ENCODE measurements at regions not wholly inside any gene's neighbourhood (a gene's known extent, or its start where the extent isn't known, plus 50 kb on each side); places are given as distances from the start of the nearest gene placed in this dataset.

GRCh38 chr6:156715839-156716238 lies 61.3 kb upstream of the ARID1B start (continued):
- TF ChIP-seq STAT1 (IDR thresholded peaks at IDR 0.05; ENCODE audit: unreplicated experiment) (no peak), EZH2phosphoT487 (IDR thresholded peaks at IDR 0.05; ENCODE audit: unreplicated experiment) (no peak), ZNF331 (CRISPR knock-in tag; IDR thresholded peaks at IDR 0.05; ENCODE audit: low read depth) (no peak), JUNB (IDR thresholded peaks at IDR 0.05; ENCODE audit: unreplicated experiment) (no peak), ZNF114 (CRISPR knock-in tag; IDR thresholded peaks at IDR 0.05) (no peak), EZH2 (IDR thresholded peaks at IDR 0.05; ENCODE audit: low read depth, unreplicated experiment) (no peak), CREB1 (CRISPR knock-in tag; IDR thresholded peaks at IDR 0.05; ENCODE audit: low read depth) (no peak), ZNF462 (CRISPR knock-in tag; IDR thresholded peaks at IDR 0.05) (no peak)

GRCh38 chr6:156713548-156713947 lies 63.6 kb upstream of the ARID1B start:
- Histone ChIP-seq H3K27ac (ENCODE audit: low read depth) (no peak overlapping the region), H3K79me2 (replicated peaks; ENCODE audit: insufficient read depth) (no peaks in the 10 kb centered on the region), H3K4me1 (ENCODE audit: insufficient read depth) (peaks cover 2% of the 10 kb centered on the region; the same call in 1 of the 2 replicates), H4K20me1 (replicated peaks; ENCODE audit: insufficient read depth) (no peaks in the 10 kb centered on the region), H3K36me3 (ENCODE audit: insufficient read depth) (no peaks in the 10 kb centered on the region), H2AFZ (no peak overlapping the region), H3K4me3 (no peak overlapping the region), H3K9me2 (ENCODE audit: insufficient read depth) (no peaks in the 10 kb centered on the region), H3K4me2 (no peak overlapping the region), H3K27me3 (ENCODE audit: insufficient read depth) (no peaks in the 10 kb centered on the region), H3F3A (replicated peaks; ENCODE audit: low read depth) (no peaks in the 10 kb centered on the region)
- no peak for DNase-seq (ENCODE audit: low spot score)
- ATAC-seq: no peak
- H3K36me3 Mint-ChIP-seq (ENCODE audit: low read depth): 0 out of 3 replicates have a peak, but pooled peaks cover 2% of the 10 kb centered on the region
- peaks cover 2% of the 10 kb centered on the region; the same call in 2 of the 3 replicates for H3K4me1 Mint-ChIP-seq
- no peak overlapping the region for H3K27ac Mint-ChIP-seq
- H3K9me3 Mint-ChIP-seq: 0 out of 3 replicates have a peak, but pooled peaks cover 2% of the 10 kb centered on the region
- H3K4me3 Mint-ChIP-seq: no peak overlapping the region
- H3K27me3 Mint-ChIP-seq (ENCODE audit: insufficient read depth, low read depth, poor library complexity): peaks cover 10% of the 10 kb centered on the region
- TF ChIP-seq ZNF114 (CRISPR knock-in tag; IDR thresholded peaks at IDR 0.05) (no peak), REST (IDR thresholded peaks at IDR 0.05; ENCODE audit: unreplicated experiment) (no peak), CREB1 (CRISPR knock-in tag; IDR thresholded peaks at IDR 0.05; ENCODE audit: low read depth) (no peak), EZH2phosphoT487 (IDR thresholded peaks at IDR 0.05; ENCODE audit: unreplicated experiment) (no peak), CTCF (conservative IDR thresholded peaks at IDR 0.05; ENCODE audit: low read depth in 2 of 2) (no peak), JUNB (IDR thresholded peaks at IDR 0.05; ENCODE audit: unreplicated experiment) (no peak), EZH2 (IDR thresholded peaks at IDR 0.05; ENCODE audit: low read depth, unreplicated experiment) (no peak), ZNF331 (CRISPR knock-in tag; IDR thresholded peaks at IDR 0.05; ENCODE audit: low read depth) (no peak), POLR2AphosphoS5 (IDR thresholded peaks at IDR 0.05; ENCODE audit: low read depth) (no peak), ETS1 (IDR thresholded peaks at IDR 0.05) (no peak), STAT1 (IDR thresholded peaks at IDR 0.05; ENCODE audit: unreplicated experiment) (no peak)

Measured in GM23338 (cell line).